ENCODE measurements at regions not wholly inside any gene's neighbourhood (a gene's known extent, or its start where the extent isn't known, plus 50 kb on each side); places are given as distances from the start of the nearest gene placed in this dataset.

DNA sequence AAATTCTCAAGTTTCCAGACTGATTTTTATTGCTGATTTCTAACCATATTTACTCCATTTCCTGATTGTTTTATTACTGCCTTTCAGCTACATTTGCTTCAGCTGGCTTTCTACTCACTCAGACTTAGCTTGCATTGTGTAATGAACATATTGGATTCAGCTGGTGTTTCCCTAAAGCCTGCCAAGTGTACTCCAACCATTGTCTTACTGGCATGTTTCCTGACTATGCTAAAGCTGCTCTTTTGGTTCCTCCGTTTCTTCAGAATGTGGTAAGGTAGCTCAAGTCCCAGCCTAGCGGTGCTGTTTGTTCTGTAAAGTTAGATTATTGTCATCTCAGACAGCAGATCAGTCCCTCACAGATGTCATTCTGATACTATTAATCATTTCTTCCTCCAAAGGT is 53.1 kb upstream of the GLRA2 start:
- DNase-seq, result peak in 1 of 51 donors; percentile 6

- DNase-seq, result no peak
These were observed 79.6 kb upstream of the GLRA2 start for GRCh38 chrX:14449773-14450172.

DNA sequence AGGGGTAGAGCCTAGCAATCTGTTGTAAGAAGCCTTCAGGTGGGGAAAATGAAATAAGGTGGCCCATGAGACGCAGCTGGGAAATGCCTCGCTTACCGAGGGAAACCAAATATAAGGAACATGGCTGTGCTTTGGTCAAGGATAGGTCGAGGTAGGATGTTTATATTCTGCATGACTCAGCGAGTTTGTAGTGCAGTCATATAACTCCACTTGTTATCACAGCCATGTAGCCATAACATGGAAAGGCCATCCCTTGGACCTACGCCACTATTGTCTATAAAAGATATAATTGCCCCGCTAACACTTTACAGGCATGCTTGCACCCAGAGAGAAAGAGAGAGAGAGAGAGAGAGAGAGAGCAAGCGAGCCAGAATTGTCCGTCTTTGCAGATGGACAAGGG is 80.9 kb upstream of the GLRA2 start:
- no peak for DNase-seq

DNA sequence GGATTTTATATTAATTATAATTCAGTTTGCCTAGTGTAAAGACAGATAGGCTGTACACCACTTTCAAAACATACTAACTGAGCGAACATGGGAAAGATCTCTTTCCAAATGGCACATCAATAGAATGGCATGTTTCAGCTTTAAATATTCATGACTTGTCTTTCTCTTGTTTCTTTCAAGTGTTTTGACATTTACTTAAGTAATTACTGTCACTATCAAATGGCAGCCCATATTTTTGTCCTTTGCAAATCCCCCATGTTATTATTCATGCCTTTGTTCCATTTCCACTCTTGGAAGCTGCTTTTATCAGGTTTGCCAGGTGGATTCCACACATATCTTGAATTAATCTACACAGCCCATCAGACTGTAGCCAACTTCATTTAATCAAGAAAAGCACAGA is 89.2 kb upstream of the GLRA2 start:
- DNase-seq, result no peak

GRCh38 chrX:14427614-14428013 is 101.7 kb upstream of the GLRA2 start:
- DNase-seq, result no peak

DNA sequence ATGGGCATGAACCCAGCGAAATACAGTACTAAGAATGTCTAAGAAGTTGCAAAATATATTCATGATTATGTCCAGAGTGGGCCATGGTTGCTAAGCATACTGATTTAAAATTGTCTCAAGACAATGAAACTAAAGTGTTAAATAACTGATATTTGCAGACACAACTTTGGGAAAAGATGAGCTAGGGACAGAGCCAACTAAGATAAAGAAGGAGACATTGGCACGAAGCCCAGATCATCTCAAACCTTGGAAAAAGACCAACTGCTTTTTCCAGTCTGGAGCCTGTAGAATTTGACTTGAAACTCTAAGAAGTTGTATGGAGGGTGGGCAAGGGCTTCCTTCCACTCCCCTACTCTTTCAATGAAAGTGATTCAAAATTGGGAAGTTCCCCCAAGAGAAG is 108.5 kb upstream of the GLRA2 start:
- DNase-seq, result no peak

DNA sequence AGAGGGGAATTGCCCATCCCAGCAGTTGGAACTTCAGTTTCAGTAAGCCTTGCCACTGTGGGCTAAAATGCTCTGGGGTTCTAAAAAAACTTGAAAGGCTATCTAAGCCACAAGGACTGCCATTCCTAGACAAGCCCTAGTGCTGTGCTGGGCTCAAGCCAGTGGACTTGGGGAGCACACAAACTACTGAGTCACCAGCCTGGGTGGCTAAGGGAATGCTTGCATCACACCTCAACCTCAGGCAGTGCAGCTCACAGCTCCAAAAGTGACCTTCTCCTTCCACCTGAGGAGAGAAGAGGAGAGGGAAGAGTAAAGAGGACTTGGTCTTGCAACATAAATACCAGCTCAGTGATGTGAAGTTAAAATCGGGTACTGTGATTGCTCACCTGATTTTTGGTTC is 116.7 kb upstream of the GLRA2 start:
- DNase-seq, result no peak

DNA sequence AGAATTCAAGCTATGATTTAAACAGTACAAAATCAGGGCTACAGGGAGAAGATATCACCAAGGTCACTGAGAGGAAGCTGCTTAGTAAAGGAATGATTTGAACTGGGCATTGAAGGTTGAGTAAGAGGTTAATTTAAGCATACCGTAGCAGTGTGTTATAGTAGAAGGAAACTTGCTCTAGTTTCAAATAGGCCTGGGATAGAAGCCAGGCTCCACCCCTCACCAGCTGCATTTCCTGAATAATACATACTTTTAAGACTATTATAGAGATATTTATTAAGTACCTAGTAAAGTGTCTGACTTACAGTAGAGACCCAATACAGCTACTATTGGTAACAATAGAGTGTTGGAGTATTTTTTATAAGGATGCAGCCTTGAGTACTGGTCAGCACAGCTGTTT is 118.0 kb upstream of the GLRA2 start:
- no peak for DNase-seq

DNA sequence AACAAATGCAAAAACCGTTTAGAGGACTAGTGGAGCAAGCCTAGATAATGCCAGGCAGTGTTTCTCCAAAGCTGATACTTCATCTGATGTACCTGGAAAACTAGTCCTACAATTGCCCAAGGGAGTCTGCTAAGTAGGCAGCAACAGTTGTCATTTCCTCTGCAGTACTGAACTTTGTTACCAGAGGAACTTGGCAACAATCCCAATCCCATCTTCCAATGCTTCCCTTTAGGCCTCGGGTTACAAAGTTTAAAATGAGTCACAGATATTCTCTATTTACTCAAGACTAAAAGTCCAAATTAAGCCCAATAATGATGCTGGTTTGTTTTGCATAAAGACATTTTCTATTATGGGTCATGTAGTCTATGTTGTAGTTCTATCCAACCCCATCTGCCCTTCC is 120.0 kb upstream of the GLRA2 start:
- no peak for DNase-seq

DNA sequence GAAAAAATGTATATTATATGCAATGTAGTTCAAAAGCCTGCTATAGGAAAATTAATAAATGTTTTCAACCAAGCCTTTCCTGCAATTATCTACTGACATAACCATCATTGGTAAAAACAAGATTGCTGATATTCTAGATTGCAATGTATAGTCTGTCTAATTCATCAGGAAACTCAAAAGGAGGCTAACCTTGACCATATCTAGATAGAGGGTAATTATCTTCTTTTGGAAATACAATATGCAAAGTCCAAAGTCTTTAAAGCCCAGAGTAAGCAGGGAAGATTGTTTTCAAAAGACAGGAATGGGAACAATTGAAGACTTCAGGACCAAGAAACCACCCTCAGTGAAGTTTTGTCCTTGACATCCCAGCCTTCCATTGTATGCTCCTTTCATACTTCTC is 123.1 kb upstream of the GLRA2 start:
- DNase-seq, result no peak

- DNase-seq, result no peak
These were observed 130.6 kb upstream of the GLRA2 start for GRCh38 chrX:14398725-14399124.

DNA sequence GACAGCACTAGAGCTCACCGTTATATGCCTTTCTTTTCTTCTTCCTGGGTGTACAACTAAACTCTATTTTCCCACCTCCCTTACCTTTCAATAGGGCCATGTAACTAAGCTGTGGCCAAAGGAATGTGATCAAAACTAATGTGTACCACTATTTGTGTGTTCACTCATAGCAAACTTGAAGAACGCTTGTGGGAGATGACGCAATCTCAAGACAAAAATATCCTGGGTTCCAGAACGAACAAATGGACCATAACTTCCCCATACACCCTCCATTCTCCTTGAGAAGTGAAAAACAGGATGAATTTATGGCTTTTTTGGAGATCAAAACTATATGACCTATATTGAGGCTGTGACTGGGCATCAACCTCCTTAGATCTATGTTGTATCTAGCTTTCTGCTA is 139.7 kb upstream of the GLRA2 start:
- no peak for DNase-seq

DNA sequence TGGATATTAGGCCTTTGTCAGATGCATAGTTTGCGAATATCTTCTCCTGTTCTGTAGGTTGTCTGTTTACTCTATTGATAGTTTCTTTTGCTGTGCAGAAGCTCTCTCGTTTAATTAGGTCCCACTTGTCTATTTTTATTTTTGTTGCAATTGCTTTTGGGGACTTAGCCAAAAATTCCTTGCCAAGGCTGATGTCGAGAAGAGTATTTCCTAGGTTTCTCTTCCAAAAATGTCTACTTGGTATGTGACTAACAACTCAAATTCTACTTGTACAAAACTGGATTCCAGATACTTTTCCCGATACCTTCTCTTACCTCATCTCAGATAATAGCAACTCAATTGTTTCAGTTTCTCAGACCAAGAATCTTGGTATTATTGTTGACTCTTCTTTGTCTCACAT is 142.4 kb upstream of the GLRA2 start:
- DNase-seq, result no peak

- DNase-seq, result no peak
These were observed 149.3 kb upstream of the GLRA2 start for GRCh38 chrX:14380044-14380443.

DNA sequence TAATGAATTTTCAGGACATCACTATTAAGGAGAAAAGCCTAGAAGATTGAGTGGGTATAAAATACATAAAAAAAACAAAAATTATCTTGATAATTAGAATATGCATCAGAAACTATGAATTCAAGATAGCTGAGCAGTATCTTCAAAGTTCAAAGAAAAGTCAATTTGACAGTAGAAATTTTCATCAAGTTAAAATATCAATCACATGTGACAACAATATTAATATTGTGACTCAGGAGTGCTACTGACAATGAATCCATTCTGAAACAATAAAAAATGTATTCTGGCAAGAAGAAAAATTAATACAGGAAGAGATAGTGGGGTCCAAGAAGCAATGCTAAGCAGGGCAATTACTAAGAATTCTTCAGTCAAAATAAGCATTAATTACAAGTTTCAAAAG is 151.9 kb upstream of the GLRA2 start:
- no peak for DNase-seq

DNA sequence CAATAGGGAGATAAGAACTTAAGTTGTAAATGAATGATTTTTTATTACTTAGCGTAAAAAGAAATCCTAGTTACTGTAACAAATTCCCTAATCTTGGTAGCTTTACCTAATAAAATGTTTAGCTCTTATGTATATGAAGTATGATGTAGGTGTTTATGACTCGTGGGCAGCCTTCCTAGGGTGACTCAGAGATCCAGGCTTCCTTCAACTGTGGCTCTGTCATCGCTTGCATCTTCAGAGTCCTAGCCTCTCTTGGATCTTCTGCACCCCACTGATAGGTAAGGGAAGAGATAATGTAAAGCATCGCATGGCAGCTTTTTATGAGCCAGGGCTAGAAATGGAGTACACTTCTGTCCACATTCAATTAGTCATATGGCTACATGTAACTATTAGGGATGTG is 165.6 kb upstream of the GLRA2 start:
- DNase-seq, result no peak

DNA sequence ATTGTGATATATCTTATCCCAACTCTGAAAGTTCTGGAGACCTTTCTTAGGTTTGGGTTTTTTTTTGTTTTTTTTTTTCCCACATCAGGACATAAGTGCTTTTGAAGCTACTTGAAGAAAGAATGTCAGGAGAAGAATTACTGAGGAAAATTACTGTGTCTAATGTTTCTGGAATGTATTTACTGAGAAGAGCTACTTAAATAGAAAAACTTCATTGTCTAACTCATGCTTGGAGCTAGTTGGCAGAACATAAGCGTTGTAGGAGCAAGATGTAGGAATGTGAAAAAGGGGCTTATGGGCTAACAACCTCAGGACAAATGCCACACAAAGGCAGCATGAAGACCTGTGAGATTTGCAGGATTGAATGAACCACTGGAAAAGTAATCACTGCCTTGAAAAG is 166.6 kb upstream of the GLRA2 start:
- DNase-seq, result no peak

GRCh38 chrX:14361435-14361834 is 167.9 kb upstream of the GLRA2 start:
- no peak for DNase-seq

DNA sequence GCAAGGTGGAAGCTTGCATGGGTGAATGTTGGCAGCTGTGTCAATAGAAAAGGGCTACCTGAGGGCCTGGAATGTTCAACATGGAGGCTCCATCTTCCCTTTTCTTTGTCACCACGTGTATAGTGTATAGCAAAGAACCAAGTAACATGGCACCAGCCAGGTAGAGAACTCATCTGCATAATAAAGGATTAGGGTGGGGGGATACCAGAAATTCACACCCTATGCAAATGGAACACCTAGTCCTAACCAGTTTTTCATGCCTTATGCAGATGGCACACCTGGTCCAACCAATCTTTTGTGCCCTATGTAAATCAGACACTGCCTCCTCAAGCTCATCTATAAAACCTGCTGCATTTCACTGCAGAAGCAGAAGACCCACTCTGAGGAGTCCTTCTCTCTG is 169.6 kb upstream of the GLRA2 start:
- DNase-seq, result no peak

DNA sequence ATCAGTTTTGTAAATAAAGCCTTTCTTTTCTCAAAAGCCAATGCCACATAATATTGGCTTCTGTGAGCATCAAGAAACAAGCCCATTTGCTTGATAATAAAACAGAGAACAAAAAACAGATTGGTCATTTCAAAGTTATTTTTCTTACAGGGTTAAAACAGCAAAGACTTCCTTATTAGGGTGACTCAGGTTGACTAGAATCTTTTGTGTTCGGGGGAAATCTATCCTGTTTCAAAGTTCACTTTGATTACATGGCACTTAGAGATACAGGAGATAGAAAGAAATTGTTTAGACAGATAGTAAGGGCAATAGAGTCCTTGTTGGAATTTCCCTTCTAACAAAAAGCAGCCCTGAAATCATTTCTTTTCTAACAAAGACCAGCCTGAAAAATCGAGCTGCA is 170.0 kb upstream of the GLRA2 start:
- no peak for DNase-seq

GRCh38 chrX:14357314-14357713 is 172.0 kb upstream of the GLRA2 start:
- DNase-seq, result no peak

DNA sequence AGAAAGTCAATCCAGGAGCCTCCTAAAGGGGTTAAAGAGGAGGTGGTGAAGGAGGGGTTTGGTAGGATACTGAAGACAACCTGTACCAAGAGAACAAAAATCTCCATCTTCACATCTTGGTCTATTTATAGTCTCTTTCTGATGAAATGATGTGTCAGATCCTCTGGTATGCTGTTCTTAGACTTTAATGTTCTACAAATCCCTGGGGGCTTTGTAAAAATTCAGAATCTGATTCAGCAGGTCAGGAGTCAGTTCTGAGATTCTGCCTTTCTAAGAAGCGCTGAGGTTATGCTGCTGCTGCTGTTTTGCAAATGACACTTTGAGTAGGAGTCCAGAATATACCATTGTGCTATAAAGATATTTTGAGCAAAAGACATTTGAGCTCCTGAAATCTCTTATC is 172.9 kb upstream of the GLRA2 start:
- no peak for DNase-seq

GRCh38 chrX:14355556-14355955 is 173.8 kb upstream of the GLRA2 start:
- DNase-seq, result no peak

DNA sequence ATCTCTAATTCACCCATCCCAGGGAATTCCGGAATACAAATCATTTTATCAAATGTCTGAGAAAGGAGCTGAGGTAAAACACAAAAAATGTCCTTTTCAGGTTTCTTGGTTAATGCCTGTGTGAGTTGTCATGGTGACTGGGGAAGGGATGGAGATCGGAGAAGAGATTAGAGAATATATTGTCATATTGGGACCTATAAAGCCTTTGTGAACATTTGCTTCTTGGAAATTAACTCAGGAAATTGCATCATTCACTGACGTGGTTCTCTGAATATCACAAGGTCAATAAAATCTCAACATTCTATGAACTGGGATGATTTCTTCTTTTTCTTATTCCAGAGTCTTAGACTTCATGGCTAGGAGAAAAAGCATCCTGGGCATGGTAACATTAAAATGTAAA is 174.8 kb upstream of the GLRA2 start:
- DNase-seq, result no peak

DNA sequence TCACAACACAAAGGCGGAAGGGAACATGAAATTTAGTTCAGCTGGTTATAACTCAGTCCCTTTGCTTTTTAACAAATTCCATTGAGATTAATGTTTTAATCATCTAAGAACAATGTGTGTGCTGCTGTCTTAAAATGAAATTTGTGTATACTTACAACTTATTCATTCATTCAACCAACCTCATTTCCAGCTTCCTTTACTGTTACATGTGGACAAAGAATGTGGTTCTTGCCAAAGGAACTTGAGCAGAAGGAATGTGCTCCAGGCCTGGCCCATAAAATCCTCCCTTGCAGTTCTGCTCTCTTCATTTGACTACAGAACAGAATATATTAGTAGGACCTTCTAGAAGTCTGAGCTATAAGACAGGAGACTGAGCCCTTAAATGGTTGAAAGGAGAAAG is 176.8 kb upstream of the GLRA2 start:
- DNase-seq, result no peak
